GM12873 (cell line): ENCODE measurements at regions not wholly inside any gene's neighbourhood (a gene's known extent, or its start where the extent isn't known, plus 50 kb on each side); places are given as distances from the start of the nearest gene placed in this dataset.

Experiments used
- CTCF ChIP-seq: IDR thresholded peaks from 2 replicates; pipeline ENCODE4 v1.5.1; 2012; ENCODE audit warnings: low read depth, mild to moderate bottlenecking, moderate library complexity, low read length, control low read depth; ENCODE audit not compliant: insufficient read depth; ENCODE audit errors: missing control alignments

DNA sequence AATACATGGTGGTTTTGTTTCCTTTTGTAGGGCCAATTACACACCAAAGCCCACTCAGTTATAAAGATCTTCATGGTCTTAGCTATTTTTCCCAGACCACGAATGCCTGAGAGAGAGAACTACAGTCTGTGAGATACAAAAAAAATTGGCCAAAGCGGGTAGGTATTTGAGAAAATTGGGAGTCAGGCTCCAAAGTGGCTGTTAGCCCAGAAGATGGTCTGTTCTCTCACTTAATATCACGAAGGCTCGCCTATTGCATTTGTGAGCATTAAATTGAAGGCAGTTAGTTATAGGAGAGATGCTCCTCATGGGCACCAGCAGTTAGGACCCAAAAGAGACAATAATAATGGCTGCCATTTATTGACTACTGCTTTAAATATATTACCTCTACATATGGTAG lies 342.7 kb downstream of the PLPP3 start:
- TF ChIP-seq CTCF: no peak

DNA sequence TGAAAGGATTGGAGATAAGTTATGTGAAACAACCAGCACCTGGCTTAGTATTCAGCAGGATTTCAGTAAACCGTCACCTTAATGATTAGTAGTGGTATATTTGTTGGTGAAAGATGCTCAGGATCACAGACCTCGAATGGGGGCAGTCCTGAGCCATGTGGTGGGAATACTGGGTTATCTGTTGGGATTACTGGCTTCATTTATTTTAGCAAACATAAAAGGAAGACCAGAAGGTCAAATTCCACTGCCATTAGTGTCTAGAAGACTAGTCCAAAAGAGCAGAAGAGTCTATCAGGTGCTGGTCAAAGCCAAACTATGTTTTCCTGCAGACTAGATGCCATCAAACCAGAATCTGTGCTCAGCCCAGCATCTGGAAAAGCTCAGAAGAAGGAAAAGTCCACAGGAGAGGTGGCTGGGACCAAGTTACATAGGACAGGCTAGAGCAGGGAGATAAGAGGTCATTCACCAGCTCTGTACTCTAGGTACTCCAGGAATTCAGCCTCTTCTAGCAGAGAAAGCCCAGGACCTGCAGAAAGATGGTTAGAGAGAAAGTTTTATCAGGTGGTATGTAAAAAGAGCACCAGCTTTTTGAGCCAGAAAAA lies 343.4 kb downstream of the PLPP3 start:
- no peak for TF ChIP-seq CTCF

DNA sequence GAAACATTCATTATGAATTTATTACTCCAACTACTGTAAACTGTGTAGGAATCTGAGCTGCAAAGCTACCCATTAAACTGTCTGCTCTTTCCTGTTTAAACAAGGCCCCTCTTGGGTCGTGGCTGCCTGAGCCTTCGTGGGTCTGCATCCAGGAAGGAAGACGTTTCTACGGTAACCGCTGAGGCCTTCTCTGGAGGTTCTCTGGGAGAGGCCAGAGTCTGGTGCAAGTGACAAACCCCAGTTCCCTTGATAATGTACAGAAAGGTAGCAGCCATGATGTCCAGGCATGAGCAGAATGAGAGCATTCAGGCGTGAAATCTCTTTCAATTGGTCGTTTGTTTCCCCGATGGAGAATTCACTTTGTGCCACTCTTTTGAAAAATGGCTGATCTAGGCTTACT lies 350.2 kb downstream of the PLPP3 start:
- TF ChIP-seq CTCF: no peak

- no peak for TF ChIP-seq CTCF
Measured at GRCh38 chr1:56227886-56228285, 351.5 kb downstream of the PLPP3 start.

DNA sequence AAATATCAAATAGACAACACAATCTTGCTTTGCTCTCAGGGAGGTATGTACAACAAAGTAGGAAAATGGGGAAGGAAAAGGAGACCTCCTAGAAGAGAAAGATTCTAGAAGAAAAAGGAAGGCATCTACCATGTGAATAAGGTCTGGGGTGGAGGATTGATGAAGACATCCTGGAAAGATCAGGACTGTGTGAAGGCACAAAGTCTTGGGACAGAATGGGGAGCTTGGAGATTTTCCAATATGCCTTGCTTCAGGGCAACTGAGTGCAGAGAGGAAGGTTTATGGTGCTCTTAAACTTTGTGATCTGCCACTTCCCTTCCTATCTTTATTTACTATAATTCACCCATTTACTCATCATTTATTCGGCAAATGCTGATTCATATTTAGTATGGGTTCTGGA lies 352.0 kb downstream of the PLPP3 start:
- no peak for TF ChIP-seq CTCF

- TF ChIP-seq CTCF: no peak
Measured at GRCh38 chr1:56225964-56226815, 353.2 kb downstream of the PLPP3 start.

- no peak for TF ChIP-seq CTCF
Measured at GRCh38 chr1:56223968-56224367, 355.4 kb downstream of the PLPP3 start.
